Thoracic aorta (tissue), 2 donors: ENCODE measurements at regions not wholly inside any gene's neighbourhood (a gene's known extent, or its start where the extent isn't known, plus 50 kb on each side); places are given as distances from the start of the nearest gene placed in this dataset.

ENCODE experiments used
- ATAC-seq: fragments of 150-250 bp; one replicate; pipeline ENCODE4 v1.8.0; 2017; ENCODE audit warnings: low read depth; ENCODE audit not compliant: insufficient number of reproducible peaks, low FRiP score
- DNase-seq: peaks from one replicate; pipeline ENCODE4 v3.0.0-alpha.2; 2020; ENCODE audit warnings: low spot score
- H3K27ac ChIP-seq, 2 donors: fragments of 200-600 bp; sonication (generic); 1 replicate in 1 of 2; 2 replicates in 1 of 2; pipeline ENCODE4 v1.5.1; 2016; ENCODE audit warnings: mild to moderate bottlenecking in 2 of 2, moderate library complexity in 2 of 2
- H3K27me3 ChIP-seq: fragments of 200-600 bp; sonication (generic); replicated peaks from 2 replicates; pipeline ENCODE4 v1.6.0; 2016; ENCODE audit warnings: mild to moderate bottlenecking; ENCODE audit not compliant: insufficient read depth
- H3K36me3 ChIP-seq: fragments of 200-600 bp; sonication (generic); one replicate; pipeline ENCODE4 v1.5.1; 2016
- H3K4me1 ChIP-seq, 2 donors: fragments of 200-600 bp; sonication (generic); 1 replicate in 1 of 2; 2 replicates in 1 of 2; pipeline versions ENCODE4 v1.5.1 to v1.6.0; 2016; ENCODE audit warnings: low read depth in 2 of 2, mild to moderate bottlenecking in 1 of 2; ENCODE audit not compliant: control insufficient read depth in 1 of 2
- H3K4me3 ChIP-seq: fragments of 200-600 bp; sonication (generic); 2 replicates; pipeline ENCODE4 v1.5.1; 2016; ENCODE audit warnings: mild to moderate bottlenecking
- H3K9me3 ChIP-seq: fragments of 200-600 bp; sonication (generic); 2 replicates; pipeline ENCODE4 v1.5.1; 2016
- TF ChIP-seq, protein P1 (sequence below): fragments of 200-600 bp; sonication (generic); IDR thresholded peaks from one replicate; pipeline ENCODE4 v1.5.1; 2019; ENCODE audit warnings: antibody characterized with exemption

DNA sequence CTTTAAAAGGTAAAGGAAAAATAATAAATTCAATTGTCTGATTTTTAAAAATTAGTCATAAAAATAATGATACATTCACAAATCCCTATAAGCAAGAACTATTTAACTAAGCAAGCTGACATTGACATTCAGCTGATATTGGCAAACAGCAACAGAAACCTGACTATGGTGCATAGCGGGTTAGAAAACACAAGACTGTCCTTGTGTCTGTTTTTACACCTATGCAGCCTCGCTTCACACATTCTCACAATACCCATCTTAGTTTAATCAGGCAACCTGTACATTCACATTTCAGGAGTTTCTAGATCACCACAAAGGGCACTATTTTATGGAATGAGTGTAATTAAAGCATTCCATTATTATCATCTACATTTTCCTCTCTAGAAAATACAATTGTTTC, 737.1 kb downstream of the KCNA4 start:
- no peak overlapping the region for H3K4me3 ChIP-seq
- TF ChIP-seq, protein P1, sequence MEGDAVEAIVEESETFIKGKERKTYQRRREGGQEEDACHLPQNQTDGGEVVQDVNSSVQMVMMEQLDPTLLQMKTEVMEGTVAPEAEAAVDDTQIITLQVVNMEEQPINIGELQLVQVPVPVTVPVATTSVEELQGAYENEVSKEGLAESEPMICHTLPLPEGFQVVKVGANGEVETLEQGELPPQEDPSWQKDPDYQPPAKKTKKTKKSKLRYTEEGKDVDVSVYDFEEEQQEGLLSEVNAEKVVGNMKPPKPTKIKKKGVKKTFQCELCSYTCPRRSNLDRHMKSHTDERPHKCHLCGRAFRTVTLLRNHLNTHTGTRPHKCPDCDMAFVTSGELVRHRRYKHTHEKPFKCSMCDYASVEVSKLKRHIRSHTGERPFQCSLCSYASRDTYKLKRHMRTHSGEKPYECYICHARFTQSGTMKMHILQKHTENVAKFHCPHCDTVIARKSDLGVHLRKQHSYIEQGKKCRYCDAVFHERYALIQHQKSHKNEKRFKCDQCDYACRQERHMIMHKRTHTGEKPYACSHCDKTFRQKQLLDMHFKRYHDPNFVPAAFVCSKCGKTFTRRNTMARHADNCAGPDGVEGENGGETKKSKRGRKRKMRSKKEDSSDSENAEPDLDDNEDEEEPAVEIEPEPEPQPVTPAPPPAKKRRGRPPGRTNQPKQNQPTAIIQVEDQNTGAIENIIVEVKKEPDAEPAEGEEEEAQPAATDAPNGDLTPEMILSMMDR = no peak
- H3K36me3 ChIP-seq = no peaks in the 10 kb centered on the region
- DNase-seq (no peak), ATAC-seq (no peak)
- peaks cover 0 to 3% of the 10 kb centered on the region in 2 donors for H3K4me1 ChIP-seq
- H3K27me3 ChIP-seq = no peaks in the 10 kb centered on the region
- H3K9me3 ChIP-seq = no peaks in the 10 kb centered on the region
- H3K27ac ChIP-seq = no peak overlapping the region

DNA sequence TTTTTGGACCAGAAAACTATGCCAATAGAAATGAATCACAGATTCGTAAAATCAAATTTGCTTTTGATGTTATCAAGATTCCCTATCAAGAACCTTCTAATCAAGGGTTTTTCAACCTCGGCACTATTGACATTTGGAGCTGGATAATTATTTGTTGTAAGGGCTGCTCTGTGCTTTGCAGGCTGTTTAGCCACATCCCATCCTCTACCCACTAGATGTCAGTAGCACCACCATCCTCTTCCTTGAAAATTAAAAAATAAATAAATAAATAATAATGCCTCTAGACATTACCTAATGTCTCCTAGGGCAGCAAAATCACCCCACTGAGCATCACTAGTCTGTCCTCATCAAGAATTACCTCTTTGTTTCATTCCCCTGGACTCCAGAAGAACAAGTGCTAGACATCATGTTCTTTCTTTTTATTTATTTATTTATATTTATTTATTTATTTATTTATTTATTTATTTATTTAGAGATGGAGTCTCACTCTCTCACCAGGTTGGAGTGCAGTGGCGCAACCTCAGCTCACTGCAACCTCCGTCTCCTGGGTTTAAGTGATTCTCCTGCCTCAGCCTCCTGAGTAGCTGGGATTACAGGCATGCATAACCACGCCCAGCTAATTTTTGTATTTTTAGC, 744.7 kb downstream of the KCNA4 start:
- no peak for DNase-seq
- Histone ChIP-seq H3K9me3 (no peaks in the 10 kb centered on the region), H3K27me3 (no peaks in the 10 kb centered on the region), H3K4me3 (no peak overlapping the region), H3K4me1 (no peaks in the 10 kb centered on the region), H3K36me3 (no peaks in the 10 kb centered on the region), H3K27ac (no peak overlapping the region)
- ATAC-seq = no peak
- TF ChIP-seq, protein P1 = no peak

GRCh38 chr11:29271616-29272015, 745.2 kb downstream of the KCNA4 start:
- Histone ChIP-seq H3K9me3 (no peaks in the 10 kb centered on the region), H3K36me3 (no peaks in the 10 kb centered on the region), H3K27me3 (no peaks in the 10 kb centered on the region), H3K4me3 (no peak overlapping the region), H3K4me1 (no peaks in the 10 kb centered on the region), H3K27ac (no peak overlapping the region)
- TF ChIP-seq, protein P1 = no peak
- no peak for ATAC-seq
- no peak for DNase-seq

DNA sequence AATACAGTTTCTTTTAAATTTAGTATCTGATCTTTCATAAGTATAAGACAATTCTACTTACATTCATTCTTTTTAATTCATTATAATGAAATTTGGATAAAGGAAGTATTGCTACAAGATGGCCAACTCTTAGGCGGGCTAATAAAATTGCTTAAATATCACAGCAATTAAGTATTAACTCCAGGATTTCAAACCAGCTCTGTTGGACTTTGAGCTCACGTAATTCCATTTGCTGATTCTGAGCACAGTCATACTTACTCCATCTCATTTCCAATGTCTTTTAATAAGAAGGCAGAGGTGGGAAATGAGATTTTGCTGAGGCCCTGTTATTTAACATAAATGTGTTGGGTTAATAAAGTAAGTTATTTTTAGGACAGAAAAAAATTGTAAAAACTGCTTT, 748.1 kb downstream of the KCNA4 start:
- H3K27me3 ChIP-seq = no peaks in the 10 kb centered on the region
- DNase-seq (no peak), ATAC-seq (no peak)
- no peaks in the 10 kb centered on the region for H3K36me3 ChIP-seq
- H3K9me3 ChIP-seq = no peaks in the 10 kb centered on the region
- H3K4me3 ChIP-seq = no peak overlapping the region
- peaks cover 0 to 6% of the 10 kb centered on the region in 2 donors for H3K4me1 ChIP-seq
- no peak overlapping the region for H3K27ac ChIP-seq
- TF ChIP-seq, protein P1 = no peak

DNA sequence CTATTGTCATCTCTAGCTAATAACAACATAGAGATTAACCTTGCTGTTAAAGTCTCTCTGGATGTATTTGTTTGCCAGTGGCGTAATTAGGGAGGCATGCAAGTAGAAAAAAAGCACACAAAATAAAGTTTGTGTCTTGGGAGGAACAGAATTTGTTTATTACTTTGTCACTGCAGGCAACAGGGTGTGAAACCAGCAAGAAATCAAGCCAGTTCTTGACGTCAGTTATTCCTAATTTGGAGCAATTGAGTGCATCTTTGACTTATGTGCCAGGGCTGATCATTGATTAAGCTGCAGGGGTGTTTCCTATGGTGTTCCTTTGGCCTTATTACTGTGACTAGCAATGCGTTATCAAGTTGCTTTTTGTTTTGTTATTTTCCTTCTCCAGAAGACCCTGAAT, 751.0 kb downstream of the KCNA4 start:
- H3K27ac ChIP-seq = no peak overlapping the region
- no peaks in the 10 kb centered on the region for H3K36me3 ChIP-seq
- peaks cover 0 to 6% of the 10 kb centered on the region in 2 donors for H3K4me1 ChIP-seq
- DNase-seq (no peak), ATAC-seq (no peak)
- H3K27me3 ChIP-seq = no peaks in the 10 kb centered on the region
- no peak overlapping the region for H3K4me3 ChIP-seq
- no peaks in the 10 kb centered on the region for H3K9me3 ChIP-seq
- TF ChIP-seq, protein P1 = no peak
